ENCODE measurements at regions not wholly inside any gene's neighbourhood (a gene's known extent, or its start where the extent isn't known, plus 50 kb on each side); places are given as distances from the start of the nearest gene placed in this dataset.

DNA sequence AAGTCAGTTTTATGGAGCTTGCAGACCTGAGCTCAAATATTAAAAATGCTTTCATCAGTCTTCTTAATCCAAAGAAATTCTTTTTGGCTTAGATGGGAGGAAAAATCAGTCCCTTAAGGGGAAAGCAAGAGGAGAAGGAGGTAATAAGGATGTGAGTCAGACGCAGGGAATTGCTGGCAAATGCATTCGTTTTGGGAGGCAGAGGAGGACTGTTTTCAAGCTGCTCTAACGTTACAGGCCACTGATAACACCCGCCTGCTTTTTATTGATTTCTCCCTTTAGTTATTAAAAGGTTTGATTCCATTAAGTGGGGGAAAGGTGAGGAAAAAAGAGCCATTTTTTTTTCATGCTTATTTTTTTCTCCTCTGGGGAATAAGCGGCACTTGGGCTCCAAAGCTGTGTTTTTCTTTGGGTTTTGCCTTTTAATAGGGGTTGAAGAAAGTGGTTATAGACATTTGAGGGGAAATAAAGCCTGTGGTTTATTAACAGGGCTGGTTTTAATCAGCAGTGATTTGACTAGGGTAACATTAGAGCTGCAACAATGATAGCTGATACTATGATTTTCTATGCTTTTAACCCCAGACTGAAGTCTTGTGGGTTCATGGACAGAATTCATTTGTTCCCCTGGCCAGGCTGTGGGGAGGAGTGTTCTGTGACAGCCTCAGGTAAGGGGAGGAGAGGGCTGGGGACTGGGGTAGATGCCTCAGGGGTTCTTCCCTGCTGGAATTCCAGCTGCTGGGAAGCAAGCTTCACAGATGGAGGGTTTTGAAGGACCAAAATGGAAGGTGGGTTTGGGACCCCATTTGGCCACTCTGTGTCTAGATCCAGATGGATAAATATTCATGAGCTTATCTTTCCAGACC lies 225.2 kb downstream of the GAS1 start:
- Histone ChIP-seq H3K4me3 (ENCODE audit: low read depth, low read length, poor library complexity, severe bottlenecking) (no peak overlapping the region), H3K4me2 (ENCODE audit: low read length) (no peak overlapping the region), H3K9me2 (ENCODE audit: low read depth, low read length) (no peaks in the 10 kb centered on the region), H3K36me3 (ENCODE audit: insufficient read depth, low read length) (no peaks in the 10 kb centered on the region), H3K27me3 (ENCODE audit: insufficient read depth, low read length) (no peaks in the 10 kb centered on the region), H3F3A (ENCODE audit: insufficient read depth, low read length) (no peaks in the 10 kb centered on the region), H2AFZ (ENCODE audit: low read length) (no peak overlapping the region), H3K9ac (ENCODE audit: low read length) (no peak overlapping the region), H3K27ac (ENCODE audit: low read depth, low read length, poor library complexity, severe bottlenecking) (no peak overlapping the region), H3K4me1 (ENCODE audit: insufficient read depth, low read length, severe bottlenecking) (no peaks in the 10 kb centered on the region), H3K79me2 (ENCODE audit: insufficient read depth, low read length) (no peaks in the 10 kb centered on the region), H4K20me1 (ENCODE audit: insufficient read depth, low read length) (no peaks in the 10 kb centered on the region), H3K9me3 (ENCODE audit: low read length) (no peaks in the 10 kb centered on the region)
- no peak for TF ChIP-seq EZH2 (IDR thresholded peaks at IDR 0.05; ENCODE audit: borderline replicate concordance, low read length)
- TF ChIP-seq, protein P1, sequence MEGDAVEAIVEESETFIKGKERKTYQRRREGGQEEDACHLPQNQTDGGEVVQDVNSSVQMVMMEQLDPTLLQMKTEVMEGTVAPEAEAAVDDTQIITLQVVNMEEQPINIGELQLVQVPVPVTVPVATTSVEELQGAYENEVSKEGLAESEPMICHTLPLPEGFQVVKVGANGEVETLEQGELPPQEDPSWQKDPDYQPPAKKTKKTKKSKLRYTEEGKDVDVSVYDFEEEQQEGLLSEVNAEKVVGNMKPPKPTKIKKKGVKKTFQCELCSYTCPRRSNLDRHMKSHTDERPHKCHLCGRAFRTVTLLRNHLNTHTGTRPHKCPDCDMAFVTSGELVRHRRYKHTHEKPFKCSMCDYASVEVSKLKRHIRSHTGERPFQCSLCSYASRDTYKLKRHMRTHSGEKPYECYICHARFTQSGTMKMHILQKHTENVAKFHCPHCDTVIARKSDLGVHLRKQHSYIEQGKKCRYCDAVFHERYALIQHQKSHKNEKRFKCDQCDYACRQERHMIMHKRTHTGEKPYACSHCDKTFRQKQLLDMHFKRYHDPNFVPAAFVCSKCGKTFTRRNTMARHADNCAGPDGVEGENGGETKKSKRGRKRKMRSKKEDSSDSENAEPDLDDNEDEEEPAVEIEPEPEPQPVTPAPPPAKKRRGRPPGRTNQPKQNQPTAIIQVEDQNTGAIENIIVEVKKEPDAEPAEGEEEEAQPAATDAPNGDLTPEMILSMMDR (IDR thresholded peaks at IDR 0.05; ENCODE audit: low read length): no peak

DNA sequence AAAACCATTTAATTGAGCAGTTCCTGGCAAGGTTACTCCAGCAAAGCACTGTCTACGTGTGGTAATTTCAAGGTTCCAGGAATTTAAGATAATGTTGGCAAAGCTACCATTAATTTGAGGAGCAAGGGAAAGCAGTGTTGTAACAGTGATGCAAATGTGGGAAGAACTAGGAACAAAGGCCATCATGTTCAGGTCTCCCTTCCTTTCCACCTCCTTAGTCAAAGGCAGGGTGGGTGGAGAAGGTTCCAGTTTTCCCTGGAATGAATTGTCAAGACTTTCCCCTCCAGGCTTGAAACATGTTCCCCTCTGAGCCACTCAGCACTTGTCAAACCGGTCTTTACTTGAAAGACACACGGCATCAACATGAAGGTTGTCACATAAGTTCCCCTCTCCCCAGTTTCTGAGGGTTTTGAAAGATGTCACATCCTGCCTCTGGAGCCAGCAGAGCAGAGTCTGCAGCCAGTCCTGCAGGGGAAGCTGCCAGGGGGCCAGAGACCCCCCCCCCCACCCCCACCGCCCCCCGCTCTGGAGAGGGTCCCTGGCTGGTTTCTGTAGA lies 226.0 kb downstream of the GAS1 start:
- H2AFZ ChIP-seq (ENCODE audit: low read length): no peak overlapping the region
- no peaks in the 10 kb centered on the region for H3K27me3 ChIP-seq (ENCODE audit: insufficient read depth, low read length)
- H3K79me2 ChIP-seq (ENCODE audit: insufficient read depth, low read length): no peaks in the 10 kb centered on the region
- H3K36me3 ChIP-seq (ENCODE audit: insufficient read depth, low read length): no peaks in the 10 kb centered on the region
- H3K27ac ChIP-seq (ENCODE audit: low read depth, low read length, poor library complexity, severe bottlenecking): no peak overlapping the region
- H3K9me3 ChIP-seq (ENCODE audit: low read length): no peaks in the 10 kb centered on the region
- no peak overlapping the region for H3K4me3 ChIP-seq (ENCODE audit: low read depth, low read length, poor library complexity, severe bottlenecking)
- H3K4me2 ChIP-seq (ENCODE audit: low read length): no peak overlapping the region
- no peaks in the 10 kb centered on the region for H3F3A ChIP-seq (ENCODE audit: insufficient read depth, low read length)
- TF ChIP-seq, protein P1 (IDR thresholded peaks at IDR 0.05; ENCODE audit: low read length): no peak
- TF ChIP-seq EZH2 (IDR thresholded peaks at IDR 0.05; ENCODE audit: borderline replicate concordance, low read length): no peak
- H3K9ac ChIP-seq (ENCODE audit: low read length): no peak overlapping the region
- no peaks in the 10 kb centered on the region for H4K20me1 ChIP-seq (ENCODE audit: insufficient read depth, low read length)
- no peaks in the 10 kb centered on the region for H3K4me1 ChIP-seq (ENCODE audit: insufficient read depth, low read length, severe bottlenecking)
- no peaks in the 10 kb centered on the region for H3K9me2 ChIP-seq (ENCODE audit: low read depth, low read length)

DNA sequence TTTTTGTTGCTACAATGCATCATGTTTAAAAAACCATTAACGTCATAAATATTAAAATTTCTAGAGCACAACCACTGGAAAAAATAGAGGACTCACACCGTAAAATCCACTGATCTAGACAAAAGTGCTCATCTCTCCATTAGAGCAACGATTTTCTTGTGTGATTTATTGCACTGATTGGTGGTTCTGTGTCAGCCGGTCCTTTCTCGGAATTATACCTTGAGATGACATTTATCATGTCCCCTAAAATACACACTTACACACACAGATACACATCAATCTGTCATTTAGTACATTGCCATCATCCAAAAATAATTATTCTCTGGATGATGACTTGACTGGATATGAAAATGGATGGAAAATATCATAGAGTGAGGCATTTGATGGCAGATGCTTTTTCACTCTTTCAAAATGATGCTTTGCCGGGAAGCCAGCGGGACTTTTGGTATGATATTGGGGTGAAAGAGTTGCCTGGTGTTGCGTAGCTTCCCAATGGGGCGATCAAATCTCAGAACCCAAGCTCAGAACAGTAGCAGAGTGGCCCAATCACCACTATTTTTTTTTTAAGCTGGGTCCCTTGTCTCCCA lies 226.6 kb downstream of the GAS1 start:
- TF ChIP-seq, protein P1 (IDR thresholded peaks at IDR 0.05; ENCODE audit: low read length): no peak
- TF ChIP-seq EZH2 (IDR thresholded peaks at IDR 0.05; ENCODE audit: borderline replicate concordance, low read length): no peak
- Histone ChIP-seq H3K9me3 (ENCODE audit: low read length) (no peaks in the 10 kb centered on the region), H3K9ac (ENCODE audit: low read length) (no peak overlapping the region), H3K4me2 (ENCODE audit: low read length) (no peak overlapping the region), H3K79me2 (ENCODE audit: insufficient read depth, low read length) (no peaks in the 10 kb centered on the region), H3K4me1 (ENCODE audit: insufficient read depth, low read length, severe bottlenecking) (no peaks in the 10 kb centered on the region), H2AFZ (ENCODE audit: low read length) (no peak overlapping the region), H3K9me2 (ENCODE audit: low read depth, low read length) (no peaks in the 10 kb centered on the region), H3F3A (ENCODE audit: insufficient read depth, low read length) (no peaks in the 10 kb centered on the region), H3K4me3 (ENCODE audit: low read depth, low read length, poor library complexity, severe bottlenecking) (no peak overlapping the region), H3K36me3 (ENCODE audit: insufficient read depth, low read length) (no peaks in the 10 kb centered on the region), H3K27ac (ENCODE audit: low read depth, low read length, poor library complexity, severe bottlenecking) (no peak overlapping the region), H3K27me3 (ENCODE audit: insufficient read depth, low read length) (no peaks in the 10 kb centered on the region), H4K20me1 (ENCODE audit: insufficient read depth, low read length) (no peaks in the 10 kb centered on the region)

All from OCI-LY1 (cell line).